Astrocyte of the cerebellum (primary cell): ENCODE measurements at regions not wholly inside any gene's neighbourhood (a gene's known extent, or its start where the extent isn't known, plus 50 kb on each side); places are given as distances from the start of the nearest gene placed in this dataset.

Experiments used
- DNase-seq: peaks from one replicate; pipeline ENCODE4 v3.0.0-alpha.2; 2011; ENCODE audit warnings: low read depth
- H3K4me3 ChIP-seq: 2 replicates; pipeline ENCODE4 v1.5.1; 2011; ENCODE audit warnings: mild to moderate bottlenecking, low read depth, low read length, moderate library complexity
- CTCF ChIP-seq: IDR thresholded peaks from 2 replicates; pipeline ENCODE4 v1.5.1; 2012; ENCODE audit warnings: low read length, low read depth, moderate library complexity, mild to moderate bottlenecking; ENCODE audit errors: missing control alignments
- in situ Hi-C: cut with HindIII; loops from 2 replicates; pipeline ENCODE4 v1.10.0; 2017; ENCODE audit warnings: low sequenced_read_pairs

- TF ChIP-seq CTCF: no peak
- no peak for DNase-seq
- in situ Hi-C loops: no loop called here
- no peak overlapping the region for H3K4me3 ChIP-seq
Measured at GRCh38 chr3:168414149-168414548, 318.4 kb upstream of the GOLIM4 start.

GRCh38 chr3:168407381-168407780 is 311.7 kb upstream of the GOLIM4 start:
- in situ Hi-C loops: no loop called here
- H3K4me3 ChIP-seq: no peak overlapping the region
- TF ChIP-seq CTCF: no peak
- DNase-seq: no peak

GRCh38 chr3:168405288-168405687 is 309.6 kb upstream of the GOLIM4 start:
- H3K4me3 ChIP-seq: no peak overlapping the region
- DNase-seq: no peak
- TF ChIP-seq CTCF: no peak
- in situ Hi-C loops: no loop called here

GRCh38 chr3:168398371-168399025 is 302.8 kb upstream of the GOLIM4 start:
- in situ Hi-C loops: no loop called here

GRCh38 chr3:168396861-168397260 is 301.1 kb upstream of the GOLIM4 start:
- TF ChIP-seq CTCF: no peak
- DNase-seq: no peak
- in situ Hi-C loops: no loop called here
- no peak overlapping the region for H3K4me3 ChIP-seq

More at GRCh38 chr3:168398371-168399025, 302.8 kb upstream of the GOLIM4 start:
- no peak for TF ChIP-seq CTCF
- no peak overlapping the region for H3K4me3 ChIP-seq
- DNase-seq: peak; percentile 57

- no peak for DNase-seq
- H3K4me3 ChIP-seq: no peak overlapping the region
- no peak for TF ChIP-seq CTCF
- in situ Hi-C loops: no loop called here
Measured at GRCh38 chr3:168395551-168395950, 299.8 kb upstream of the GOLIM4 start.
